Loucy (cell line): ENCODE measurements at regions not wholly inside any gene's neighbourhood (a gene's known extent, or its start where the extent isn't known, plus 50 kb on each side); places are given as distances from the start of the nearest gene placed in this dataset.

Experiments
- CTCF ChIP-seq: fragments of 200-600 bp; sonication (generic); conservative IDR thresholded peaks from 2 replicates; pipeline ENCODE4 v1.5.1; 2014; ENCODE audit warnings: mild to moderate bottlenecking, antibody characterized with exemption, low read length
- EZH2phosphoT487 ChIP-seq: fragments of 200-600 bp; IDR thresholded peaks from 2 replicates; pipeline ENCODE4 v1.6.1; 2018; ENCODE audit warnings: antibody characterized with exemption, mild to moderate bottlenecking, moderate library complexity, borderline replicate concordance

- TF ChIP-seq EZH2phosphoT487 (no peak), CTCF (no peak)
Observed at GRCh38 chr13:40204246-40204645, 462.2 kb downstream of the FOXO1 start.
